GM13977 (cell line): ENCODE measurements at regions not wholly inside any gene's neighbourhood (a gene's known extent, or its start where the extent isn't known, plus 50 kb on each side); places are given as distances from the start of the nearest gene placed in this dataset.
"Not testable (repeated sequence)": the region's sequence is repeated elsewhere in the genome, so short reads cannot be mapped to it uniquely, and the experiment has no call there.

Experiments used
- DNase-seq: peaks from one replicate; pipeline ENCODE4 v3.0.0; 2012; ENCODE audit warnings: low spot score
- CTCF ChIP-seq: IDR thresholded peaks from 2 replicates; pipeline ENCODE4 v1.5.1; 2012; ENCODE audit warnings: mild to moderate bottlenecking, control low read depth; ENCODE audit not compliant: insufficient read depth; ENCODE audit errors: extremely low read depth, missing control alignments
- in situ Hi-C: fragments of 300-500 bp; cut with MboI; formaldehyde crosslinking; loops from one replicate; pipeline ENCODE4 v1.12.0; 2022; ENCODE audit warnings: low sequenced_read_pairs, low pct_unique_long_range_greater_than_20kb, mixed read lengths, inconsistent platforms; ENCODE audit not compliant: unreplicated experiment

GRCh38 chr5:9733486-9733885 is 103.3 kb upstream of the TAS2R1 start:
- no peak for TF ChIP-seq CTCF
- DNase-seq: no peak
- in situ Hi-C loops: no loop called here

- DNase-seq: no peak
Measured at GRCh38 chr5:9731159-9731558, 101.0 kb upstream of the TAS2R1 start.

GRCh38 chr5:9728261-9728660 is 98.1 kb upstream of the TAS2R1 start:
- in situ Hi-C loops: no loop called here
- DNase-seq: no peak
- TF ChIP-seq CTCF: no peak

More at GRCh38 chr5:9731159-9731558, 101.0 kb upstream of the TAS2R1 start:
- in situ Hi-C loops: no loop called here
- TF ChIP-seq CTCF: no peak

- in situ Hi-C loops: no loop called here
- TF ChIP-seq CTCF: no peak
- DNase-seq: no peak
Measured at GRCh38 chr5:9726931-9727330, 96.8 kb upstream of the TAS2R1 start.

- in situ Hi-C loops, DNase-seq: not testable (repeated sequence)
Measured at GRCh38 chr5:9725265-9725664, 95.1 kb upstream of the TAS2R1 start.

- TF ChIP-seq CTCF: no peak
- in situ Hi-C loops: no loop called here
- no peak for DNase-seq
Measured at GRCh38 chr5:9724707-9725106, 94.6 kb upstream of the TAS2R1 start.

- no peak for DNase-seq
- no peak for TF ChIP-seq CTCF
- in situ Hi-C loops: no loop called here
Measured at GRCh38 chr5:9722601-9723180, 92.5 kb upstream of the TAS2R1 start.
